ENCODE measurements at regions not wholly inside any gene's neighbourhood (a gene's known extent, or its start where the extent isn't known, plus 50 kb on each side); places are given as distances from the start of the nearest gene placed in this dataset.

GRCh38 chr2:184032983-184033382 is 565.3 kb upstream of the ZNF804A start:
- TF ChIP-seq CTCF (conservative IDR thresholded peaks at IDR 0.05; ENCODE audit: low read depth in 2 of 2) (no peak), POLR2AphosphoS5 (IDR thresholded peaks at IDR 0.05; ENCODE audit: low read depth) (no peak), CREB1 (CRISPR knock-in tag; IDR thresholded peaks at IDR 0.05; ENCODE audit: low read depth) (no peak), ZNF331 (CRISPR knock-in tag; IDR thresholded peaks at IDR 0.05; ENCODE audit: low read depth) (no peak), NANOG (IDR thresholded peaks at IDR 0.05; ENCODE audit: borderline replicate concordance) (no peak), ZNF114 (CRISPR knock-in tag; IDR thresholded peaks at IDR 0.05) (no peak)

Measured in GM23338 (cell line).